BE2C (cell line): ENCODE measurements at regions not wholly inside any gene's neighbourhood (a gene's known extent, or its start where the extent isn't known, plus 50 kb on each side); places are given as distances from the start of the nearest gene placed in this dataset.

ENCODE experiments used
- DNase-seq: peaks from one replicate; pipeline ENCODE4 v3.0.0-alpha.2; 2020
- H3K27me3 ChIP-seq: fragments of 250-450 bp; sonication (Bioruptor Pico); 2 replicates; pipeline ENCODE4 v1.5.1; 2020; ENCODE audit warnings: mild to moderate bottlenecking
- H3K36me3 ChIP-seq: fragments of 250-450 bp; sonication (Bioruptor Pico); 2 replicates; pipeline ENCODE4 v1.5.1; 2020; ENCODE audit warnings: mild to moderate bottlenecking
- H3K4me1 ChIP-seq: fragments of 250-450 bp; sonication (Bioruptor Pico); 2 replicates; pipeline ENCODE4 v1.5.1; 2020
- H3K4me3 ChIP-seq: 2 replicates; pipeline ENCODE4 v1.5.1; 2011; ENCODE audit warnings: low read depth, low read length
- H3K9me3 ChIP-seq: fragments of 250-450 bp; sonication (Bioruptor Pico); 2 replicates; pipeline ENCODE4 v1.5.1; 2020
- CTCF ChIP-seq: IDR thresholded peaks from 2 replicates; pipeline ENCODE4 v1.5.1; 2012; ENCODE audit warnings: mild to moderate bottlenecking, low read depth, low read length

- no peak for TF ChIP-seq CTCF
- DNase-seq = no peak
- Histone ChIP-seq H3K4me1 (no peaks in the 10 kb centered on the region), H3K9me3 (peaks cover 2% of the 10 kb centered on the region), H3K27me3 (no peaks in the 10 kb centered on the region), H3K4me3 (no peak overlapping the region), H3K36me3 (no peaks in the 10 kb centered on the region)
Observed at GRCh38 chr22:49142891-49143290, 684.8 kb downstream of the BRD1 start.

- Histone ChIP-seq H3K9me3 (no peaks in the 10 kb centered on the region; the same call in none of the 2 replicates), H3K36me3 (no peaks in the 10 kb centered on the region), H3K27me3 (no peaks in the 10 kb centered on the region), H3K4me1 (no peaks in the 10 kb centered on the region), H3K4me3 (no peak overlapping the region)
- TF ChIP-seq CTCF = no peak
- DNase-seq = no peak
Observed at GRCh38 chr22:49142296-49142695, 685.4 kb downstream of the BRD1 start.

- Histone ChIP-seq H3K36me3 (no peaks in the 10 kb centered on the region), H3K4me1 (no peaks in the 10 kb centered on the region), H3K27me3 (no peaks in the 10 kb centered on the region), H3K9me3 (no peaks in the 10 kb centered on the region; the same call in none of the 2 replicates), H3K4me3 (no peak overlapping the region)
- DNase-seq = no peak
- no peak for TF ChIP-seq CTCF
Observed at GRCh38 chr22:49141761-49142160, 685.9 kb downstream of the BRD1 start.

- TF ChIP-seq CTCF = no peak
- H3K4me3 ChIP-seq = no peak overlapping the region
- H3K27me3 ChIP-seq = no peaks in the 10 kb centered on the region
- no peak for DNase-seq
- no peaks in the 10 kb centered on the region for H3K4me1 ChIP-seq
- H3K36me3 ChIP-seq = no peaks in the 10 kb centered on the region
- H3K9me3 ChIP-seq = no peaks in the 10 kb centered on the region; the same call in none of the 2 replicates
Observed at GRCh38 chr22:49140911-49141665, 686.6 kb downstream of the BRD1 start.

GRCh38 chr22:49139492-49140151 is 688.1 kb downstream of the BRD1 start:
- H3K4me3 ChIP-seq = no peak overlapping the region
- no peak for TF ChIP-seq CTCF
- H3K9me3 ChIP-seq = no peaks in the 10 kb centered on the region; the same call in none of the 2 replicates
- H3K36me3 ChIP-seq = no peaks in the 10 kb centered on the region
- no peak for DNase-seq
- H3K4me1 ChIP-seq = no peaks in the 10 kb centered on the region
- H3K27me3 ChIP-seq = no peaks in the 10 kb centered on the region

GRCh38 chr22:49138250-49138790 is 689.4 kb downstream of the BRD1 start:
- DNase-seq = no peak
- Histone ChIP-seq H3K27me3 (no peaks in the 10 kb centered on the region), H3K4me3 (no peak overlapping the region), H3K4me1 (no peaks in the 10 kb centered on the region), H3K36me3 (no peaks in the 10 kb centered on the region), H3K9me3 (peaks cover 1% of the 10 kb centered on the region; the same call in 1 of the 2 replicates)
- TF ChIP-seq CTCF = no peak
